AG04450 (cell line): ENCODE measurements at regions not wholly inside any gene's neighbourhood (a gene's known extent, or its start where the extent isn't known, plus 50 kb on each side); places are given as distances from the start of the nearest gene placed in this dataset.

ENCODE experiments used
- CTCF ChIA-PET: fragments of 300-600, 350-600 bp; formaldehyde crosslinking; extraction: SDS; loops from one replicate; lab custom pipeline; 2022; ENCODE audit warnings: antibody characterized with exemption, inconsistent platforms; lab: Charles Lee
- POLR2A ChIA-PET: fragments of 350-600 bp; formaldehyde crosslinking; extraction: SDS; loops from one replicate; lab custom pipeline; 2021; ENCODE audit warnings: antibody characterized with exemption, inconsistent platforms; lab: Yijun Ruan, JAX
- DNase-seq: peaks from one replicate; pipeline ENCODE4 v3.0.0-alpha.2; 2011; ENCODE audit warnings: low read depth, low spot score
- H3K27ac ChIP-seq: one replicate; pipeline ENCODE4 v1.5.1; 2012; ENCODE audit warnings: low read depth, low read length, control low read depth
- H3K27me3 ChIP-seq: one replicate; pipeline ENCODE4 v1.6.0; 2012; ENCODE audit warnings: low read length; ENCODE audit not compliant: control insufficient read depth, insufficient read depth
- H3K4me3 ChIP-seq: 2 replicates; pipeline ENCODE4 v1.5.1; 2011; ENCODE audit warnings: mild to moderate bottlenecking, low read depth, low read length, control low read depth
- H3K9me3 ChIP-seq: 2 replicates; pipeline ENCODE4 v1.5.1; 2012; ENCODE audit warnings: low read length; ENCODE audit not compliant: control insufficient read depth, insufficient read depth
- TF ChIP-seq, protein P1 (sequence below): IDR thresholded peaks from 2 replicates; pipeline ENCODE4 v1.5.1; 2011; ENCODE audit warnings: low read depth, low read length, control low read depth, inconsistent platforms

DNA sequence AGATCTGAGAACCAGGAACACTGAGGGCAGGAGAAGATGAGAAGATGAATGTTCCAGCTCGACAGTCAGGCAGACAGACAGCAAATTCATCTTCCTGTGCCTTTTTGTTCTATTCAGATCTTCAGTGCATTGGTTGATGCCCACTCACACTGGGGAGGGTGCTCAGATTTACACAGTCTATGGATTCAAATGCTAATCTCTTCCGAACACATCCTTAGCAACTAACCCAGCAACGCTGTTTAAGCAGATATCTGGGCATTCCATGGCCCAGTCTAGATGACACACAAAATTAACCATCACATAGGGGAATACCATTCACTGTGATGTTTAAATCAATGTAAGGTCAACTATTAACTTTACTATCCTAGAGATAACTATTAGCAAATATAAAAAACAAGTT, 571.9 kb downstream of the NYAP2 start:
- POLR2A ChIA-PET: no interaction called here
- CTCF ChIA-PET: no interaction called here
- Histone ChIP-seq H3K27me3 (no peaks in the 10 kb centered on the region), H3K4me3 (no peak overlapping the region), H3K9me3 (no peaks in the 10 kb centered on the region), H3K27ac (no peak overlapping the region)
- DNase-seq: no peak
- TF ChIP-seq, protein P1, sequence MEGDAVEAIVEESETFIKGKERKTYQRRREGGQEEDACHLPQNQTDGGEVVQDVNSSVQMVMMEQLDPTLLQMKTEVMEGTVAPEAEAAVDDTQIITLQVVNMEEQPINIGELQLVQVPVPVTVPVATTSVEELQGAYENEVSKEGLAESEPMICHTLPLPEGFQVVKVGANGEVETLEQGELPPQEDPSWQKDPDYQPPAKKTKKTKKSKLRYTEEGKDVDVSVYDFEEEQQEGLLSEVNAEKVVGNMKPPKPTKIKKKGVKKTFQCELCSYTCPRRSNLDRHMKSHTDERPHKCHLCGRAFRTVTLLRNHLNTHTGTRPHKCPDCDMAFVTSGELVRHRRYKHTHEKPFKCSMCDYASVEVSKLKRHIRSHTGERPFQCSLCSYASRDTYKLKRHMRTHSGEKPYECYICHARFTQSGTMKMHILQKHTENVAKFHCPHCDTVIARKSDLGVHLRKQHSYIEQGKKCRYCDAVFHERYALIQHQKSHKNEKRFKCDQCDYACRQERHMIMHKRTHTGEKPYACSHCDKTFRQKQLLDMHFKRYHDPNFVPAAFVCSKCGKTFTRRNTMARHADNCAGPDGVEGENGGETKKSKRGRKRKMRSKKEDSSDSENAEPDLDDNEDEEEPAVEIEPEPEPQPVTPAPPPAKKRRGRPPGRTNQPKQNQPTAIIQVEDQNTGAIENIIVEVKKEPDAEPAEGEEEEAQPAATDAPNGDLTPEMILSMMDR: no peak

GRCh38 chr2:225948903-225949302, 549.4 kb downstream of the NYAP2 start:
- H3K4me3 ChIP-seq: no peak overlapping the region
- H3K27ac ChIP-seq: no peak overlapping the region
- no peak for DNase-seq
- POLR2A ChIA-PET: no interaction called here
- TF ChIP-seq, protein P1: no peak
- CTCF ChIA-PET: no interaction called here
- H3K27me3 ChIP-seq: no peaks in the 10 kb centered on the region
- peaks cover 7% of the 10 kb centered on the region; the same call in 1 of the 2 replicates for H3K9me3 ChIP-seq

- ChIA-PET POLR2A (no interaction called here), CTCF (no interaction called here)
- Histone ChIP-seq H3K27me3 (no peaks in the 10 kb centered on the region), H3K9me3 (no peaks in the 10 kb centered on the region), H3K4me3 (no peak overlapping the region), H3K27ac (no peak overlapping the region)
- no peak for DNase-seq
- TF ChIP-seq, protein P1: no peak
Observed at GRCh38 chr2:225938991-225939390, 539.5 kb downstream of the NYAP2 start.

DNA sequence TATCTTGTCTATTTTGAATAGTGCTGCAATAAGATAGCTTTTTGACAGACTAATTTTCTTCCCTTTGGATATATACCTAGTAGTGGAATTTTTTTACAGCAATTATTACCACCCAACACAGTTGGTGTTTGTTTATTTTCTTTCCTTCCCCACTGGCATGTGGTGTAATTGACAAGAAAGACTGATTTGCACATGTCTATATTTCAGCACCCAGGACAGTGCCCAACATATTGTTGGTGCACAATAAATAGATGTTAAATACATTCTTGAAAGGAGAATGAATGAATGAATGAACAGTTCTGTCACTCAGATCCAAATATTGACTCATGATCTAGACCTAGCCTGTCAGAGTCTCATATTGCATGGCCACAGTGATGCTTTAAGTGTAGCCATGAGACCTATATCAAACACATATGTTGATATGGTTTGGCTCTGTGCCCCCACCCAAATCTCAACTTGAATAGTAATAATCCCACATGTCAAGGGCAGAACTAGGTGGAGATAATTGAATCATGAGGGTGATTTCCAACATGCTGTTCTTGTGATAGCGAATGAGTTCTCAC, 538.2 kb downstream of the NYAP2 start:
- Histone ChIP-seq H3K4me3 (no peak overlapping the region), H3K9me3 (no peaks in the 10 kb centered on the region), H3K27me3 (no peaks in the 10 kb centered on the region), H3K27ac (no peak overlapping the region)
- no peak for DNase-seq
- TF ChIP-seq, protein P1: no peak
- ChIA-PET POLR2A (no interaction called here), CTCF (no interaction called here)

GRCh38 chr2:225932811-225933413, 533.4 kb downstream of the NYAP2 start:
- TF ChIP-seq, protein P1: no peak
- no peak overlapping the region for H3K4me3 ChIP-seq
- no peak for DNase-seq
- no peaks in the 10 kb centered on the region for H3K9me3 ChIP-seq
- ChIA-PET POLR2A (interaction anchor here (0.6 kb wide), 1 partner anchor 862 kb away, joined by 4 read pairs; no protein-coding TSS in a partner anchor), CTCF (no interaction called here)
- H3K27me3 ChIP-seq: no peaks in the 10 kb centered on the region
- H3K27ac ChIP-seq: no peak overlapping the region
